ENCODE measurements at regions not wholly inside any gene's neighbourhood (a gene's known extent, or its start where the extent isn't known, plus 50 kb on each side); places are given as distances from the start of the nearest gene placed in this dataset.

GRCh38 chr1:201667479-201667878 is 128.6 kb downstream of the NAV1 start:
- no peaks in the 10 kb centered on the region for H3K9me3 ChIP-seq (ENCODE audit: low read length)

GRCh38 chr1:201670517-201670916 is 131.6 kb downstream of the NAV1 start:
- Histone ChIP-seq H3K9ac (ENCODE audit: low read length) (no peak overlapping the region), H3K27ac (ENCODE audit: low read length) (no peak overlapping the region), H3K27me3 (ENCODE audit: insufficient read depth, low read depth, low read length) (no peaks in the 10 kb centered on the region), H3K4me2 (ENCODE audit: low read length) (no peak overlapping the region), H3K9me3 (ENCODE audit: low read length) (no peaks in the 10 kb centered on the region), H3K79me2 (replicated peaks; ENCODE audit: insufficient read depth, low read length) (peaks cover 98% of the 10 kb centered on the region), H3K9me2 (ENCODE audit: insufficient read depth, low read length) (no peaks in the 10 kb centered on the region), H4K20me1 (ENCODE audit: insufficient read depth) (peaks cover 37% of the 10 kb centered on the region), H3K36me3 (ENCODE audit: insufficient read depth, low read length) (no peaks in the 10 kb centered on the region), H2AFZ (ENCODE audit: low read depth, low read length) (no peak overlapping the region), H3K4me3 (ENCODE audit: low read length) (no peak overlapping the region), H3F3A (ENCODE audit: insufficient read depth, low read length, poor library complexity, severe bottlenecking) (no peaks in the 10 kb centered on the region)
- TF ChIP-seq SMC3 (conservative IDR thresholded peaks at IDR 0.05; ENCODE audit: poor library complexity) (no peak), EP300 (conservative IDR thresholded peaks at IDR 0.05; ENCODE audit: poor library complexity, severe bottlenecking) (no peak), RAD21 (conservative IDR thresholded peaks at IDR 0.05) (no peak), CTCF (IDR thresholded peaks at IDR 0.05; ENCODE audit: poor library complexity, severe bottlenecking) (no peak), TAF1 (IDR thresholded peaks at IDR 0.05; ENCODE audit: low read depth) (no peak), MXI1 (conservative IDR thresholded peaks at IDR 0.05; ENCODE audit: poor library complexity, severe bottlenecking) (no peak), REST (IDR thresholded peaks at IDR 0.05; ENCODE audit: borderline replicate concordance) (no peak), POLR2AphosphoS5 (IDR thresholded peaks at IDR 0.05) (no peak)

More at GRCh38 chr1:201667479-201667878, 128.6 kb downstream of the NAV1 start:
- no peak for TF ChIP-seq TAF1 (IDR thresholded peaks at IDR 0.05; ENCODE audit: low read depth)
- no peak for TF ChIP-seq CTCF (IDR thresholded peaks at IDR 0.05; ENCODE audit: poor library complexity, severe bottlenecking)
- no peak for TF ChIP-seq EZH2 (IDR thresholded peaks at IDR 0.05; ENCODE audit: borderline replicate concordance, insufficient read depth, low read length, poor library complexity, severe bottlenecking)
- Histone ChIP-seq H3K9ac (ENCODE audit: low read length) (no peak overlapping the region), H4K20me1 (ENCODE audit: insufficient read depth) (peaks cover 25% of the 10 kb centered on the region), H3K9me2 (ENCODE audit: insufficient read depth, low read length) (no peaks in the 10 kb centered on the region), H3K79me2 (replicated peaks; ENCODE audit: insufficient read depth, low read length) (peaks cover 97% of the 10 kb centered on the region), H2AFZ (ENCODE audit: low read depth, low read length) (no peak overlapping the region), H3K27me3 (ENCODE audit: insufficient read depth, low read depth, low read length) (no peaks in the 10 kb centered on the region), H3K4me2 (ENCODE audit: low read length) (no peak overlapping the region), H3K27ac (ENCODE audit: low read length) (no peak overlapping the region), H3K36me3 (ENCODE audit: insufficient read depth, low read length) (no peaks in the 10 kb centered on the region), H3F3A (ENCODE audit: insufficient read depth, low read length, poor library complexity, severe bottlenecking) (no peaks in the 10 kb centered on the region), H3K4me3 (ENCODE audit: low read length) (no peak overlapping the region)
